Osteoblast (primary cell): ENCODE measurements at regions not wholly inside any gene's neighbourhood (a gene's known extent, or its start where the extent isn't known, plus 50 kb on each side); places are given as distances from the start of the nearest gene placed in this dataset.

Experiments used
- DNase-seq: peaks from one replicate; pipeline ENCODE4 v3.0.0; 2011; ENCODE audit warnings: low spot score, mixed read lengths; ENCODE audit not compliant: insufficient read length; ENCODE audit errors: missing footprints
- H2AFZ ChIP-seq: 2 replicates; pipeline ENCODE4 v1.6.0; 2011; ENCODE audit warnings: mild to moderate bottlenecking, low read length
- H3K27ac ChIP-seq: 2 replicates; pipeline ENCODE4 v1.5.1; 2011; ENCODE audit warnings: mild to moderate bottlenecking, low read depth, low read length, moderate library complexity
- H3K27me3 ChIP-seq: 2 replicates; pipeline ENCODE4 v1.6.0; 2012; ENCODE audit warnings: mild to moderate bottlenecking, control low read depth, inconsistent platforms, low read length, moderate library complexity; ENCODE audit not compliant: insufficient read depth
- H3K36me3 ChIP-seq: 2 replicates; pipeline ENCODE4 v1.5.1; 2011; ENCODE audit warnings: mild to moderate bottlenecking, low read length, control low read depth, moderate library complexity; ENCODE audit not compliant: insufficient read depth
- H3K4me1 ChIP-seq: 2 replicates; pipeline ENCODE4 v1.5.1; 2011; ENCODE audit warnings: mild to moderate bottlenecking, low read length, control low read depth, moderate library complexity; ENCODE audit not compliant: insufficient read depth
- H3K4me2 ChIP-seq: 2 replicates; pipeline ENCODE4 v1.6.0; 2011; ENCODE audit warnings: mild to moderate bottlenecking, low read length; ENCODE audit not compliant: insufficient read depth
- H3K4me3 ChIP-seq: fragments of 200-600 bp; sonication (generic); 3 replicates; pipeline ENCODE4 v1.5.1; 2012; ENCODE audit warnings: mild to moderate bottlenecking, low read length, inconsistent platforms; ENCODE audit not compliant: insufficient read depth
- H3K79me2 ChIP-seq: 2 replicates; pipeline ENCODE4 v1.6.0; 2012; ENCODE audit warnings: mild to moderate bottlenecking, low read length, control low read depth, inconsistent platforms; ENCODE audit not compliant: insufficient read depth
- H3K9me3 ChIP-seq: 2 replicates; pipeline ENCODE4 v1.5.1; 2011; ENCODE audit warnings: low read depth, low read length, control low read depth
- H4K20me1 ChIP-seq: 2 replicates; pipeline ENCODE4 v1.6.0; 2012; ENCODE audit warnings: mild to moderate bottlenecking, low read length, control low read depth; ENCODE audit not compliant: insufficient read depth
- TF ChIP-seq, protein P1 (sequence below): IDR thresholded peaks from 2 replicates; pipeline ENCODE4 v1.5.1; 2011; ENCODE audit warnings: mild to moderate bottlenecking, low read depth, low read length, moderate library complexity; ENCODE audit errors: extremely low read depth

DNA sequence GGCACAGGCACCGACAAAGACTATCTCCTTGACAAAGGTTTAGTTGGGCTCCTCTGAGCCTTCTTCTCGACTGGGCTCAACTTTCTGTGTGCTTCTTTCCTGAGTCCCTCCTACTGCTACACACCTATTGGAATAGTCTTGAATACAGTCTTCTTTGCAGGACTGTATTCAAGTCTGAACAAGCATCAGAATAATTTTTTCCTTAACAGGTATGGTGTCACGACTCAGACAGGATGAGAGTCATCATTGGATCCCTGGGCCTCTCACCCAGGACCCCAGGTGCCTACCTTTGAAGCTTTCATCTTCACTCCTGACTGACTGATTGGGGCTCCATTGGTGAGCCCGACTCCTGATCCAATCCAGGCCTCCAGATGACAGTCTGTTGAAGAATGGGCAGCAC lies 66.3 kb downstream of the CRYGS start:
- Histone ChIP-seq H3K4me1 (no peaks in the 10 kb centered on the region), H3K36me3 (no peaks in the 10 kb centered on the region), H3K79me2 (no peaks in the 10 kb centered on the region), H3K4me2 (no peak overlapping the region), H3K27me3 (peaks cover 8% of the 10 kb centered on the region), H2AFZ (no peak overlapping the region), H3K27ac (no peak overlapping the region), H3K9me3 (no peaks in the 10 kb centered on the region), H3K4me3 (no peak overlapping the region), H4K20me1 (no peaks in the 10 kb centered on the region)
- TF ChIP-seq, protein P1, sequence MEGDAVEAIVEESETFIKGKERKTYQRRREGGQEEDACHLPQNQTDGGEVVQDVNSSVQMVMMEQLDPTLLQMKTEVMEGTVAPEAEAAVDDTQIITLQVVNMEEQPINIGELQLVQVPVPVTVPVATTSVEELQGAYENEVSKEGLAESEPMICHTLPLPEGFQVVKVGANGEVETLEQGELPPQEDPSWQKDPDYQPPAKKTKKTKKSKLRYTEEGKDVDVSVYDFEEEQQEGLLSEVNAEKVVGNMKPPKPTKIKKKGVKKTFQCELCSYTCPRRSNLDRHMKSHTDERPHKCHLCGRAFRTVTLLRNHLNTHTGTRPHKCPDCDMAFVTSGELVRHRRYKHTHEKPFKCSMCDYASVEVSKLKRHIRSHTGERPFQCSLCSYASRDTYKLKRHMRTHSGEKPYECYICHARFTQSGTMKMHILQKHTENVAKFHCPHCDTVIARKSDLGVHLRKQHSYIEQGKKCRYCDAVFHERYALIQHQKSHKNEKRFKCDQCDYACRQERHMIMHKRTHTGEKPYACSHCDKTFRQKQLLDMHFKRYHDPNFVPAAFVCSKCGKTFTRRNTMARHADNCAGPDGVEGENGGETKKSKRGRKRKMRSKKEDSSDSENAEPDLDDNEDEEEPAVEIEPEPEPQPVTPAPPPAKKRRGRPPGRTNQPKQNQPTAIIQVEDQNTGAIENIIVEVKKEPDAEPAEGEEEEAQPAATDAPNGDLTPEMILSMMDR: no peak
- no peak for DNase-seq

DNA sequence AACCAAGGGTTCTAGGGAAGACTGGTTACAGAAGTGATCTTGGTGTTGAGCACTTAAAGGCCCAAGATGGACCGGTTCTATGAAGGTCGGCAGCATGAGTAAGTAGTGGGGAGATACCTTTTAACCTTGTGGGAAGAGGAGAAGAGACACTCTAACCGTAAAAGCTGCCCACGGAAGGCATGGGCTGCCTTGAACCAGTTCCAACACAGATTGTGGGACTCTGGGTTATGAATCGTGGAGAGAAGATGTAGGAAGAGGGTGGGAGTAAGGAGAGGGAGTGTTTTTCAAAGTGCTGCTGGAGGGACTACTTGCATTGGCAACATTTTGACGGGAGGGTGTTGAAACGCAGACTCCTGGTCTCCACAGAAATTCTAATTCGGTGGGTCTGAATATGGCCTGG lies 67.1 kb downstream of the CRYGS start:
- no peak for DNase-seq
- Histone ChIP-seq H3K36me3 (no peaks in the 10 kb centered on the region), H3K4me3 (no peak overlapping the region), H3K4me1 (no peaks in the 10 kb centered on the region), H3K27me3 (peaks cover 8% of the 10 kb centered on the region), H3K27ac (no peak overlapping the region), H3K9me3 (no peaks in the 10 kb centered on the region), H4K20me1 (no peaks in the 10 kb centered on the region), H3K79me2 (no peaks in the 10 kb centered on the region), H2AFZ (no peak overlapping the region), H3K4me2 (no peak overlapping the region)
- TF ChIP-seq, protein P1: no peak

DNA sequence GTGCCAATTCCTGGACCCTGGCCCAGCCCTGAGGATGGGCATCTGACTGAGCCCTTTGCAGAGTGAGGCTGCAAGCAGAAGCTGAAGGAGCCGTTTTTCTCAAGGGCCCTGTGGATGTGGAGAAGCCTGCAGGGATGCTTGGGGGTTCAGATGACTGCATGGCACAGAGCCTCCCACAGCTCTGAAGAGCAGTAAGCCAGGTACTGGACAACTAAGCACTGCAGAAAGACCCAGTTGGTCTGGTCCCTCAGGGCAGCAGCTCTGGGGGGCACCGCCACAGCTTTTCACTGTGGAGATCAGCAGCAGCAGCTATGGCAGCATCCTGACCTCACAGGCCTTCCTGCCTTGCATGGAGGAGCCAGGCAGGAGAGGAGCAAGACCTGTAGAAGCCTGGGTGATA lies 67.6 kb downstream of the CRYGS start:
- H4K20me1 ChIP-seq: no peaks in the 10 kb centered on the region
- no peaks in the 10 kb centered on the region for H3K79me2 ChIP-seq
- DNase-seq: no peak
- no peak overlapping the region for H3K4me2 ChIP-seq
- H3K4me1 ChIP-seq: no peaks in the 10 kb centered on the region
- TF ChIP-seq, protein P1: no peak
- H3K27ac ChIP-seq: no peak overlapping the region
- no peak overlapping the region for H3K4me3 ChIP-seq
- peak overlapping the region; percentile 54 for H2AFZ ChIP-seq
- H3K9me3 ChIP-seq: no peaks in the 10 kb centered on the region
- peaks cover 11% of the 10 kb centered on the region for H3K27me3 ChIP-seq
- H3K36me3 ChIP-seq: no peaks in the 10 kb centered on the region

GRCh38 chr3:186476044-186476468 lies 68.1 kb downstream of the CRYGS start:
- peak; percentile 27 for DNase-seq
- Histone ChIP-seq H3K27me3 (peaks cover 13% of the 10 kb centered on the region), H4K20me1 (no peaks in the 10 kb centered on the region), H3K4me3 (no peak overlapping the region), H3K27ac (no peak overlapping the region), H3K4me1 (no peaks in the 10 kb centered on the region), H3K79me2 (no peaks in the 10 kb centered on the region), H3K4me2 (no peak overlapping the region), H2AFZ (peak overlapping the region; percentile 54), H3K36me3 (no peaks in the 10 kb centered on the region), H3K9me3 (no peaks in the 10 kb centered on the region)
- TF ChIP-seq, protein P1: no peak
